ENCODE measurements at regions not wholly inside any gene's neighbourhood (a gene's known extent, or its start where the extent isn't known, plus 50 kb on each side); places are given as distances from the start of the nearest gene placed in this dataset.

GRCh38 chr7:130988443-130988842 lies 254.4 kb upstream of the KLF14 start:
- H3K4me3 ChIP-seq (ENCODE audit: control insufficient read depth, low read depth, low read length) = no peak overlapping the region
- DNase-seq (ENCODE audit: low read depth) = peak; percentile 59
- no peak for TF ChIP-seq CTCF (conservative IDR thresholded peaks at IDR 0.05; ENCODE audit: control insufficient read depth, insufficient read depth, low read depth, low read length)

GRCh38 chr7:130989101-130989795 lies 255.2 kb upstream of the KLF14 start:
- H3K4me3 ChIP-seq (ENCODE audit: control insufficient read depth, low read depth, low read length) = no peak overlapping the region
- DNase-seq (ENCODE audit: low read depth) = no peak
- TF ChIP-seq CTCF (conservative IDR thresholded peaks at IDR 0.05; ENCODE audit: control insufficient read depth, insufficient read depth, low read depth, low read length) = no peak

- no peak for TF ChIP-seq CTCF (conservative IDR thresholded peaks at IDR 0.05; ENCODE audit: control insufficient read depth, insufficient read depth, low read depth, low read length)
- no peak for DNase-seq (ENCODE audit: low read depth)
- no peak overlapping the region for H3K4me3 ChIP-seq (ENCODE audit: control insufficient read depth, low read depth, low read length)
These were observed 256.3 kb upstream of the KLF14 start for GRCh38 chr7:130990178-130990832.

- H3K4me3 ChIP-seq (ENCODE audit: control insufficient read depth, low read depth, low read length) = no peak overlapping the region
These were observed 259.8 kb upstream of the KLF14 start for GRCh38 chr7:130993671-130994365.

GRCh38 chr7:130994378-130995115 lies 260.5 kb upstream of the KLF14 start:
- DNase-seq (ENCODE audit: low read depth) = peak; percentile 67
- no peak overlapping the region for H3K4me3 ChIP-seq (ENCODE audit: control insufficient read depth, low read depth, low read length)
- TF ChIP-seq CTCF (conservative IDR thresholded peaks at IDR 0.05; ENCODE audit: control insufficient read depth, insufficient read depth, low read depth, low read length) = no peak

More at GRCh38 chr7:130993671-130994365, 259.8 kb upstream of the KLF14 start:
- no peak for DNase-seq (ENCODE audit: low read depth)
- TF ChIP-seq CTCF (conservative IDR thresholded peaks at IDR 0.05; ENCODE audit: control insufficient read depth, insufficient read depth, low read depth, low read length) = no peak

All from fibroblast of mammary gland (primary cell).